ENCODE measurements at regions not wholly inside any gene's neighbourhood (a gene's known extent, or its start where the extent isn't known, plus 50 kb on each side); places are given as distances from the start of the nearest gene placed in this dataset.

- no peak for TF ChIP-seq CTCF (IDR thresholded peaks at IDR 0.05)
- TF ChIP-seq POLR2A (IDR thresholded peaks at IDR 0.05), result no peak
Observed at GRCh38 chr3:177474652-177475355, 277.5 kb upstream of the TBL1XR1 start.

Data from heart left ventricle (tissue), 13 donors.